K562 (cell line): ENCODE measurements at regions not wholly inside any gene's neighbourhood (a gene's known extent, or its start where the extent isn't known, plus 50 kb on each side); places are given as distances from the start of the nearest gene placed in this dataset.

Source experiments
- ATAC-seq: fragments of 200-7000 bp; cut with Tn5 transposase; 3 replicates; pipeline ENCODE4 v1.9.1; 2020; ENCODE audit warnings: moderate library complexity
- BruUV-seq: library from RNA; stranded (reverse); fragments of 400-500 nt; replicated peaks from 2 replicates; lab custom pipeline; 2021; lab: Mats Ljungman, UMichigan
- CTCF ChIA-PET: fragments of 300-600 bp; formaldehyde crosslinking; extraction: SDS; loops from one replicate; lab custom pipeline; 2021; ENCODE audit warnings: low intra/inter-chr PET ratio; lab: Yijun Ruan, JAX
- POLR2A ChIA-PET: fragments of 300-600, 350-650 bp; sonication (Branson Sonifier 250); formaldehyde crosslinking; extraction: SDS; loops from one replicate; lab custom pipeline; 2021; ENCODE audit warnings: antibody characterized with exemption, inconsistent platforms; lab: Yijun Ruan, JAX
- DNase-seq, 4 experiments: peaks; one replicate each; pipeline versions ENCODE4 v3.0.0 to v3.0.0-alpha.2; 2011 to 2018; ENCODE audit warnings: low spot score in 3 of 4, mixed read lengths in 3 of 4; ENCODE audit errors: extremely low read depth in 1 of 4
- FAIRE-seq: peaks from 2 replicates; lab custom pipeline; 2011; peaks lifted over from hg19 to GRCh38; lab: Jason Lieb, UNC
- H2AFZ ChIP-seq: 2 replicates; pipeline ENCODE4 v1.6.0; 2011; ENCODE audit warnings: low read depth, low read length, control low read depth, inconsistent platforms
- H3K27ac ChIP-seq: fragments of 200-600 bp; 3 replicates; pipeline ENCODE4 v1.8.0; 2011; ENCODE audit warnings: low read depth, mild to moderate bottlenecking, control low read depth, inconsistent platforms, low read length, moderate library complexity, mixed read lengths; ENCODE audit errors: extremely low read depth
- H3K27me3 ChIP-seq, 2 experiments: fragments of 300-600 bp in 1 of 2; 2 replicates in 1 of 2; 3 replicates in 1 of 2; pipeline versions ENCODE4 v1.6.0 to v1.8.0; 2011; ENCODE audit warnings: inconsistent platforms in 2 of 2, low read length in 2 of 2, mild to moderate bottlenecking in 1 of 2, mixed read lengths in 1 of 2, moderate library complexity in 1 of 2; ENCODE audit not compliant: control insufficient read depth in 2 of 2, insufficient read depth in 2 of 2
- H3K36me3 ChIP-seq: fragments of 300-600 bp; 3 replicates; pipeline ENCODE4 v1.8.0; 2011; ENCODE audit warnings: mild to moderate bottlenecking, low read length, inconsistent platforms; ENCODE audit not compliant: control insufficient read depth, insufficient read depth
- H3K4me1 ChIP-seq, 2 experiments: fragments of 200-600 bp in 1 of 2; replicated peaks in 1 of 2; 2 replicates in 1 of 2; 3 replicates in 1 of 2; pipeline versions ENCODE4 v1.5.1 to v1.8.0; 2011; ENCODE audit warnings: inconsistent platforms in 2 of 2, low read length in 2 of 2, mild to moderate bottlenecking in 1 of 2, mixed read lengths in 1 of 2, moderate library complexity in 1 of 2; ENCODE audit not compliant: control insufficient read depth in 2 of 2, insufficient read depth in 2 of 2
- H3K4me2 ChIP-seq: 2 replicates; pipeline ENCODE4 v1.6.1; 2011; ENCODE audit warnings: low read length, control low read depth, inconsistent platforms, mixed read lengths; ENCODE audit not compliant: insufficient read depth
- H3K4me3 ChIP-seq: fragments of 200-600 bp; sonication (generic), shearing (Covaris generic); 2 replicates; pipeline ENCODE4 v1.5.1; 2016; ENCODE audit warnings: control low read depth, inconsistent platforms
- H3K79me2 ChIP-seq: fragments of 200-600 bp; 3 replicates; pipeline ENCODE4 v1.8.0; 2011; ENCODE audit warnings: low read length, inconsistent platforms; ENCODE audit not compliant: control insufficient read depth, insufficient read depth
- H3K9ac ChIP-seq, 2 experiments: 2 replicates each; pipeline versions ENCODE4 v1.6.0 to v1.6.1; 2011; ENCODE audit warnings: low read depth in 2 of 2, low read length in 2 of 2, control low read depth in 1 of 2, inconsistent platforms in 1 of 2, mild to moderate bottlenecking in 1 of 2, mixed read lengths in 1 of 2; ENCODE audit not compliant: insufficient read depth in 1 of 2
- H3K9me1 ChIP-seq: one replicate; pipeline ENCODE4 v1.6.0; 2011; ENCODE audit warnings: inconsistent platforms, mild to moderate bottlenecking, low read length, moderate library complexity; ENCODE audit not compliant: control insufficient read depth, insufficient read depth
- H3K9me3 ChIP-seq: replicated peaks from 2 replicates; pipeline ENCODE4 v1.5.1; 2011; ENCODE audit warnings: low read depth, low read length, inconsistent platforms; ENCODE audit not compliant: control insufficient read depth, insufficient read depth
- H4K20me1 ChIP-seq: replicated peaks from 2 replicates; pipeline ENCODE4 v1.6.1; 2011; ENCODE audit warnings: low read length, inconsistent platforms, mixed read lengths; ENCODE audit not compliant: control insufficient read depth, insufficient read depth
- C11orf30 ChIP-seq: fragments of 450-650 bp; IDR thresholded peaks from 2 replicates; pipeline ENCODE4 v1.6.1; 2016; ENCODE audit warnings: low read depth, mild to moderate bottlenecking
- MAFF ChIP-seq: IDR thresholded peaks from 2 replicates; pipeline ENCODE4 v1.6.1; 2012; ENCODE audit warnings: low read length, improper control_type of control experiment
- MAFG ChIP-seq: fragments of 450-650 bp; conservative IDR thresholded peaks from 2 replicates; pipeline ENCODE4 v1.6.1; 2016; ENCODE audit warnings: missing genetic modification characterization, missing compliant biosample characterization
- MAFK ChIP-seq: IDR thresholded peaks from 2 replicates; pipeline ENCODE4 v1.6.1; 2011; ENCODE audit warnings: low read length, improper control_type of control experiment
- ZNF316 ChIP-seq: fragments of 450-650 bp; IDR thresholded peaks from 2 replicates; pipeline ENCODE4 v1.6.1; 2016
- WGBS: fragments of 100-300 bp; shearing (Covaris generic); methylation state at CpG from one replicate; pipeline ENCODE4 v1.1.6; 2016; ENCODE audit warnings: low coverage, mixed read lengths; ENCODE audit not compliant: insufficient coverage; ENCODE audit errors: missing lambda C conversion rate; 5-methylcytosine and 5-hydroxymethylcytosine counted together
- in situ Hi-C: fragments of 300-500 bp; cut with MboI; formaldehyde crosslinking; loops from 4 replicates; pipeline ENCODE4 v1.15.0; 2018; ENCODE audit warnings: inconsistent platforms, mixed read lengths
- intact Hi-C: fragments of 100-400 bp; cut with micrococcal nuclease; formaldehyde crosslinking; loops from 2 replicates; pipeline ENCODE4 v1.14.2; 2022

DNA sequence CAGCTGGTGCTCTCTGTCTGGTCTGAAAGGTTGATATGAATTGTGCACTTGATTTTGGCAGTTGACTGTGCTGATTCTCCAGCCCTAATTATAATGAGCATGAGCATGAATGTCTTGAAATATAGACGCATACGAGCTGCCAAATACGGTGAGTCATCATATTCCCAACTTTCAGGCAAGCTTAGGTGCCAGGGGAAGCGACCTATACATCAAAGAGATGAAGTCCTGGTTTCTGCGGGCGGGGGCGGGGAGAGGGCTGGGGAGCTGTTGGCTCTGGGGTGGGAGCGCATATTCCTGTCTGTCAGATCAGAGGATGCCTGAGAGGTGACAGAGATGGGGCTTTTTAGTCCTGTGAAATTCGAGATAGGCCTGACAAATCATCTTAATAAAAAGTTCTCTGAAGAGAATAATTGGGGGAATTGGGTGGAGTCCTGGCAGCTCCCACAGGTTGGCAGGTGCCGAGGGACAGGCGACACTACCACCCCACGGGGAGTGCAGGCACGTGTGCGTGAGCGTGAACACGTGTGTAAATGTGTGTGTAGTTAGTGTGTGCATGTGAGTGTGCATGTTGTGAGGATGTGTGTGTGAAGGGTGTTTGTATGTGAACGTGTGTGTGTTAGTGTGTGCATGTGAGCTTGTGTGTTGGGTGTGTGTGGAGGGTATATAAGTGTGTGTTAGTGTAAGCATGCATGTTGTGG is 865.3 kb downstream of the TBC1D22A start:
- ATAC-seq (no peak), FAIRE-seq (no peak), DNase-seq (no peak)
- H3K27ac ChIP-seq: no peak overlapping the region
- BruUV-seq: no TSS peak
- no peak overlapping the region for H3K4me2 ChIP-seq
- H3K27me3 ChIP-seq: peaks cover 19 to 40% of the 10 kb centered on the region in 2 experiments; a peak in 4 of 5 replicates
- H3K9me1 ChIP-seq: no peaks in the 10 kb centered on the region
- in situ Hi-C loops (loop anchor here (10.0 kb wide), 1 partner anchor 217 kb away; no protein-coding TSS in a partner anchor), intact Hi-C loops (loop anchor here (5.0 to 10.0 kb wide), 2 partner anchors 147 to 210 kb away; no protein-coding TSS in a partner anchor)
- no peak overlapping the region for H2AFZ ChIP-seq
- TF ChIP-seq C11orf30 (peak; percentile 75), MAFG (tag) (peak; percentile 71), MAFF (peak; percentile 65), MAFK (no peak), ZNF316 (peak; percentile 84)
- no peaks in the 10 kb centered on the region; the same call in 1 of the 2 replicates for H4K20me1 ChIP-seq
- no peak overlapping the region for H3K4me3 ChIP-seq
- 15% methylated on average over 10 of the region's 17 CpGs for WGBS
- POLR2A ChIA-PET: no interaction called here
- peaks cover 13% of the 10 kb centered on the region for H3K79me2 ChIP-seq
- CTCF ChIA-PET: interaction anchor here (0.6 kb wide), 1 partner anchor 443 kb away, joined by 3 read pairs; no protein-coding TSS in a partner anchor
- no peaks in the 10 kb centered on the region for H3K36me3 ChIP-seq
- peaks cover 4% of the 10 kb centered on the region; the same call in 1 of the 2 replicates for H3K9me3 ChIP-seq
- H3K4me1 ChIP-seq: peaks cover 0 to 8% of the 10 kb centered on the region in 2 experiments; a peak in 3 of 5 replicates
- no peak overlapping the region for H3K9ac ChIP-seq
